IMR-90 (cell line): ENCODE measurements at regions not wholly inside any gene's neighbourhood (a gene's known extent, or its start where the extent isn't known, plus 50 kb on each side); places are given as distances from the start of the nearest gene placed in this dataset.
A peak's percentile ranks its signal among the peaks of the same experiment; 100 is the strongest.

Experiments
- ATAC-seq: fragments of 200-7000 bp; cut with Tn5 transposase; 2 replicates; pipeline ENCODE4 v1.9.1; 2020; ENCODE audit warnings: low read depth, mild to moderate bottlenecking, moderate library complexity
- BruUV-seq: library from RNA; stranded (reverse); fragments of 400-500 nt; replicated peaks from 2 replicates; lab custom pipeline; 2021; lab: Mats Ljungman, UMichigan
- CTCF ChIA-PET: fragments of 300-600 bp; formaldehyde crosslinking; extraction: SDS; loops from one replicate; lab custom pipeline; 2021; ENCODE audit warnings: antibody characterized with exemption; lab: Yijun Ruan, JAX
- POLR2A ChIA-PET: fragments of 300-600 bp; sonication (Branson Sonifier 250); formaldehyde crosslinking; loops from one replicate; lab custom pipeline; 2022; ENCODE audit warnings: antibody characterized with exemption; ENCODE audit not compliant: unreplicated experiment; lab: Charles Lee
- DNase-seq: peaks from one replicate; pipeline ENCODE4 v3.0.0; 2013
- H2AFZ ChIP-seq: replicated peaks from 2 replicates; pipeline ENCODE3; 2013; ENCODE audit warnings: low read length, mild to moderate bottlenecking; ENCODE audit not compliant: poor library complexity
- H2AK5ac ChIP-seq: 2 replicates; pipeline ENCODE4 v1.6.1; 2013; ENCODE audit warnings: low read depth, low read length, inconsistent platforms
- H2AK9ac ChIP-seq: replicated peaks from 2 replicates; pipeline ENCODE3; 2013; ENCODE audit warnings: mild to moderate bottlenecking, low read depth, low read length, moderate library complexity; ENCODE audit not compliant: poor library complexity
- H2BK120ac ChIP-seq: 2 replicates; pipeline ENCODE4 v1.6.1; 2013; ENCODE audit warnings: low read depth, low read length, inconsistent platforms
- H2BK15ac ChIP-seq: 3 replicates; pipeline ENCODE4 v1.6.1; 2013; ENCODE audit warnings: low read depth, low read length, inconsistent platforms
- H2BK20ac ChIP-seq: 2 replicates; pipeline ENCODE4 v1.6.1; 2013; ENCODE audit warnings: low read depth, mild to moderate bottlenecking, inconsistent platforms, low read length, moderate library complexity
- H2BK5ac ChIP-seq: 2 replicates; pipeline ENCODE4 v1.6.1; 2013; ENCODE audit warnings: mild to moderate bottlenecking, low read depth, low read length, inconsistent platforms; ENCODE audit not compliant: poor library complexity, severe bottlenecking
- H3K14ac ChIP-seq: replicated peaks from 2 replicates; pipeline ENCODE4 v1.6.1; 2013; ENCODE audit warnings: low read depth, low read length, inconsistent platforms
- H3K18ac ChIP-seq: 2 replicates; pipeline ENCODE4 v1.6.1; 2013; ENCODE audit warnings: low read depth, low read length, control low read depth
- H3K23ac ChIP-seq: 2 replicates; pipeline ENCODE4 v1.6.1; 2013; ENCODE audit warnings: low read depth, low read length, inconsistent platforms
- H3K27ac ChIP-seq: 2 replicates; pipeline ENCODE4 v1.5.1; 2013; ENCODE audit warnings: mild to moderate bottlenecking, control low read depth, low read length; ENCODE audit not compliant: insufficient read depth
- H3K27me3 ChIP-seq: 2 replicates; pipeline ENCODE4 v1.6.1; 2013; ENCODE audit warnings: low read length; ENCODE audit not compliant: control insufficient read depth, insufficient read depth
- H3K36me3 ChIP-seq: 2 replicates; pipeline ENCODE4 v1.6.1; 2013; ENCODE audit warnings: low read length, mixed read lengths; ENCODE audit not compliant: control insufficient read depth, insufficient read depth
- H3K4ac ChIP-seq: 2 replicates; pipeline ENCODE4 v1.6.1; 2013; ENCODE audit warnings: low read depth, low read length, inconsistent platforms
- H3K4me1 ChIP-seq: 2 replicates; pipeline ENCODE4 v1.6.1; 2013; ENCODE audit warnings: low read length, mixed read lengths; ENCODE audit not compliant: control insufficient read depth, insufficient read depth
- H3K4me2 ChIP-seq: 2 replicates; pipeline ENCODE4 v1.6.1; 2013; ENCODE audit warnings: low read depth, mild to moderate bottlenecking, control low read depth, low read length, moderate library complexity
- H3K4me3 ChIP-seq: 2 replicates; pipeline ENCODE4 v1.5.1; 2013; ENCODE audit warnings: low read depth, mild to moderate bottlenecking, control low read depth, low read length, moderate library complexity; ENCODE audit not compliant: insufficient read depth
- H3K56ac ChIP-seq: 2 replicates; pipeline ENCODE4 v1.6.1; 2013; ENCODE audit warnings: low read length, inconsistent platforms; ENCODE audit not compliant: insufficient read depth; ENCODE audit errors: extremely low read depth
- H3K79me1 ChIP-seq, 2 experiments: 2 replicates each; pipeline ENCODE4 v1.6.1; 2013; ENCODE audit warnings: low read length in 2 of 2, inconsistent platforms in 1 of 2, low read depth in 1 of 2
- H3K9ac ChIP-seq: 2 replicates; pipeline ENCODE4 v1.6.1; 2013; ENCODE audit warnings: low read depth, low read length, control low read depth
- H3K9me1 ChIP-seq: 2 replicates; pipeline ENCODE4 v1.6.1; 2013; ENCODE audit warnings: low read length, inconsistent platforms; ENCODE audit not compliant: insufficient read depth
- H3K9me3 ChIP-seq: 2 replicates; pipeline ENCODE4 v1.6.1; 2013; ENCODE audit warnings: low read length; ENCODE audit not compliant: control insufficient read depth, insufficient read depth
- H4K20me1 ChIP-seq: 2 replicates; pipeline ENCODE4 v1.6.1; 2013; ENCODE audit warnings: low read length, inconsistent platforms; ENCODE audit not compliant: insufficient read depth
- H4K5ac ChIP-seq: 2 replicates; pipeline ENCODE4 v1.6.1; 2013; ENCODE audit warnings: mild to moderate bottlenecking, low read depth, low read length, control low read depth
- H4K8ac ChIP-seq, 2 experiments: 2 replicates each; pipeline ENCODE4 v1.6.1; 2013; ENCODE audit warnings: low read depth in 2 of 2, low read length in 2 of 2, control low read depth in 1 of 2, inconsistent platforms in 1 of 2
- H4K91ac ChIP-seq: 2 replicates; pipeline ENCODE4 v1.6.1; 2013; ENCODE audit warnings: low read depth, low read length, inconsistent platforms; ENCODE audit not compliant: insufficient read depth
- CEBPB ChIP-seq: IDR thresholded peaks from 2 replicates; pipeline ENCODE4 v1.6.1; 2012; ENCODE audit warnings: low read depth, low read length, improper control_type of control experiment
- MAFK ChIP-seq: IDR thresholded peaks from 2 replicates; pipeline ENCODE4 v1.6.1; 2012; ENCODE audit warnings: low read depth, low read length, improper control_type of control experiment
- WGBS, 2 experiments: methylation state at CpG; one replicate each; pipeline versions ENCODE4 v1.1.5 to v1.1.7; 2013; ENCODE audit warnings: missing lambda C conversion rate in 2 of 2; ENCODE audit not compliant: insufficient read length in 1 of 2; ENCODE audit errors: extremely low coverage in 2 of 2; 5-methylcytosine and 5-hydroxymethylcytosine counted together
- dilution Hi-C: fragments of 300-500 bp; cut with HindIII; formaldehyde crosslinking; loops from one replicate; pipeline ENCODE4 v1.14.3; 2018; ENCODE audit warnings: low sequenced_read_pairs; ENCODE audit not compliant: unreplicated experiment
- in situ Hi-C: fragments of 300-500 bp; cut with MboI; formaldehyde crosslinking; loops from 3 replicates; pipeline ENCODE4 v1.14.3; 2019; ENCODE audit warnings: low sequenced_read_pairs, inconsistent platforms, mixed read lengths
- intact Hi-C: fragments of 100-400 bp; cut with micrococcal nuclease; formaldehyde crosslinking; loops from 2 replicates; pipeline ENCODE4 v1.10.0; 2022

GRCh38 chr4:19133315-19133714, 1111.8 kb upstream of the LCORL start:
- Histone ChIP-seq H3K9ac (no peak overlapping the region), H2BK120ac (no peak overlapping the region), H4K8ac (no peak overlapping the region), H4K5ac (no peak overlapping the region), H3K9me3 (no peaks in the 10 kb centered on the region), H4K91ac (no peak overlapping the region), H2BK5ac (no peak overlapping the region), H3K56ac (no peak overlapping the region), H3K36me3 (no peaks in the 10 kb centered on the region), H3K4me3 (no peak overlapping the region), H4K20me1 (no peaks in the 10 kb centered on the region), H3K14ac (no peak overlapping the region), H3K79me1 (no peaks in the 10 kb centered on the region), H3K27me3 (no peaks in the 10 kb centered on the region), H3K9me1 (no peaks in the 10 kb centered on the region), H3K4me2 (no peak overlapping the region), H2BK20ac (no peak overlapping the region), H2BK15ac (no peak overlapping the region), H2AK9ac (no peak overlapping the region), H3K4ac (no peak overlapping the region), H3K4me1 (no peaks in the 10 kb centered on the region), H3K23ac (no peak overlapping the region), H3K18ac (no peak overlapping the region), H2AK5ac (no peak overlapping the region), H2AFZ (no peak overlapping the region), H3K27ac (no peak overlapping the region)
- no TSS peak for BruUV-seq
- CTCF ChIA-PET: no interaction called here
- ATAC-seq: no peak
- TF ChIP-seq CEBPB (peak; percentile 64), MAFK (no peak)
- dilution Hi-C loops: no loop called here
- in situ Hi-C loops: no loop called here
- POLR2A ChIA-PET: no interaction called here
- no peak for DNase-seq
- WGBS, 2 experiments: no CpG with 5 or more reads among the region's 1 CpG
- intact Hi-C loops: no loop called here
